ENCODE measurements at regions not wholly inside any gene's neighbourhood (a gene's known extent, or its start where the extent isn't known, plus 50 kb on each side); places are given as distances from the start of the nearest gene placed in this dataset.
"Not testable (repeated sequence)": the region's sequence is repeated elsewhere in the genome, so short reads cannot be mapped to it uniquely, and the experiment has no call there.

DNA sequence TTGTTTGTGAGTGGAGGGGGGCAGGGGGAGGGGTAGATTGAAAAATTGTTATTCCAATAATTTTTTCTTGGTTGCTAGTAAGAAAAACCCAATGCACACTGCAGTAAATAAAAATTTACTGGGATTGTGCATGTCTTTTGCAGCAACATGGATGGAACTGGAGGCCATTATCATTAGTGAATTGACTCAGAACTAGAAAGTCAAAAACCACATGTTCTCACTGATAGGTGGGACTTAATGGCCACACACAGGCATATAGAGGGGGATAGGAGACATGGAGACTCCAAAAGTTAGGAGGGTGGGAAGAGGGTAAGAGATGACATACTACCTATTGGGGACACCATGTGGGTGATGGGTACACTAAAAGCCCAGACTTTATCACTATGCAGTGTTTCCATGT, 67.2 kb downstream of the BUB3 start:
- H3K27ac Mint-ChIP-seq: no peak overlapping the region
- no peak overlapping the region for H3K4me3 Mint-ChIP-seq
- no peak for DNase-seq
- H3K4me1 Mint-ChIP-seq: no peaks in the 10 kb centered on the region
- peaks cover 2 to 13% of the 10 kb centered on the region in 2 donors for H3K9me3 Mint-ChIP-seq
- ATAC-seq: no peak
- H3K27me3 Mint-ChIP-seq: no peaks in the 10 kb centered on the region

DNA sequence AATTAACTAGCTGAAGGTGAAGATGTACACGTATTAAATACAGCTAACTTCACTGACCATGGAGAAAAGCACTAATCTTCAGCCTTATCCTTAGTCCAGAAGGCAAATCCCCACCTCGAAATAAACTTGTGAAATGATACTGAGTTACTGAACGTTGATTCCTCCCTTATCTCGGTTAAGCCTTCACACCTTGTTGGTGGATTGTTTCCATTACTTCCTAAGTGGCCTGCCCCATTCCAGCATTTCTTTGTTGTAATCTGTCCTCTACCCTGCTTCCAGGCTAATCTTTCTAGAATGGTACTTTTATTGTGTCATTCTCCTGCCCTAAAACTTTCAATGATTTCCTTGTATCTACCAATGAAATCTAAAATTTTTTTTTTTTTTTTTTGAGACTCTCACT, 68.6 kb downstream of the BUB3 start:
- no peak for ATAC-seq
- Mint-ChIP-seq H3K9me3 (peaks cover 0 to 5% of the 10 kb centered on the region in 2 donors), H3K4me1 (no peaks in the 10 kb centered on the region), H3K4me3 (no peak overlapping the region), H3K27ac (no peak overlapping the region), H3K27me3 (no peaks in the 10 kb centered on the region)
- DNase-seq: no peak

DNA sequence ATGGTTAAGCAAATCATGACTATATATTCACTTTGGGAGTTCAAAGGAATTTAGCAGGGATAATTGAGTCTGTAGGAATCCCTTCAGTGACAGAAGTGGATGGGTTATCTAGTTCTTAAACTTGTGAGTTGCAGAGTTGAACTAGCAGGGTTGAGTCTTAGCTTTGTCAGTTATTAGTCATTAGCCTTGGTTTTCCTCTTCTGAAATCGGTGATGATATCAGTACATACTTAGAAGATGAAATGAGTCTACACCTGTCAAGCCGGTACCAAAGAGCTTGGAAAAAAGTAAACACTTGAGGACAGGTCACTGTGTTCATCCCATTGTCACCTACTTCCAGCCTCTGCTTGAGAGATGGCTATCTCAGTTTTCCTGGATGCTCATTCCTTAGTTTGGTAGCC, 73.5 kb downstream of the BUB3 start:
- Mint-ChIP-seq H3K27me3 (no peaks in the 10 kb centered on the region), H3K4me3 (no peak overlapping the region), H3K9me3 (peaks cover 8 to 10% of the 10 kb centered on the region in 2 donors), H3K27ac (peak overlapping the region in 1 of 2 donors; percentile 33), H3K4me1 (no peaks in the 10 kb centered on the region)
- DNase-seq (no peak), ATAC-seq (no peak)

DNA sequence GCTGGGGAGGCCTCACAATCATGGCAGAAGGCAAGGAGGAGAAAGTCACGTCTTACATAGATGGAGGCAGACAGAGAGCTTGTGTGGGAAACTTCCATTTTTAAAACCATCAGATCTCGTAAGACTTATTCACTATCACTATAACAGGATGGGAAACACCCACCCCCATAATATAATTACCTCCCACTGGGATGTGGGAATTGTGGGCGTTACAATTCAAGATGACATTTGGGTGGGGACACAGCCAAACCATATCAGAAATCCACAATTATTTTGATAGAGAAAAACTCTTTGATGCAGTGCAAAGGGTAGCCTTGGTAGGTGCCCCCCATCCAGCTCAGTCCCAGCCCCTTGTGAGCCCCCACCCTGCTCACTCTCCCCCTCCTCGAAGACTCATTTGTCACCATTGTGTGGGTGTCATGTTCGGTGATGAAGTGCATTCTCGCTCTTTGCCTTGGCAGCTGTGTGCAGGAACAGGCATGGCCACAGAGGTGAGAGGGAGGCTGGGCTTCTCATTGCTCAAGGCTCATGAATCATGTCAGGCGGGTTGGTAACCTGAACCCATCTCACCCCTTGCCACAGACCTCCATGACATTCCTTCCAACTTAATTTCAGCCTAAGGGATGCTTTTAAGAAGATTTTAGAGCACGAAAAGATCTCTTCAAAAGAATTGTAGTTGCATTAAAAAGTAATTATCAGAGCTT, 75.9 kb downstream of the BUB3 start:
- no peak overlapping the region for H3K4me3 Mint-ChIP-seq
- no peak for ATAC-seq
- H3K9me3 Mint-ChIP-seq: peaks cover 17% of the 10 kb centered on the region in 2 donors
- no peaks in the 10 kb centered on the region for H3K27me3 Mint-ChIP-seq
- H3K4me1 Mint-ChIP-seq: no peaks in the 10 kb centered on the region
- no peak overlapping the region for H3K27ac Mint-ChIP-seq
- DNase-seq: no peak

DNA sequence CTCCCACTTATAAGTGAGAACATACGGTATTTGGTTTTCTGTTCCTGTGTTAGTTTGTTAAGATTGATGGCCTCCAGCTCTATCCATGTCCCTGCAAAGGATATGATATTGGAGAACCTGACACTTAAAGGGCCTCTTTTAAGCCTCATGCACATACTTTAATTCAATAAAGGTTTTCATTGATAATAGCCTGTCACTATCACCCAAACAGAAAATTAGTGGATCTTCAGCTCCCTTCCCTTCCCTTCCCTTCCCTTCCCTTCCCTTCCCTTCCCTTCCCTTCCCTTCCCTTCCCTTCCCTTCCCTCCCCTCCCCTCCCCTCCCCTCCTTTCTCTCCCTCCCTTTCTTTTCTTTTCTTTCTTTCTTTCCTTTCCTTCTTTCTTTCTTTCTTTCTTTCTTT, 78.7 kb downstream of the BUB3 start:
- not testable (repeated sequence) for H3K4me3 Mint-ChIP-seq, ATAC-seq, H3K27me3 Mint-ChIP-seq, H3K4me1 Mint-ChIP-seq, H3K27ac Mint-ChIP-seq, DNase-seq
- peaks cover 21 to 30% of the 10 kb centered on the region in 2 donors for H3K9me3 Mint-ChIP-seq

DNA sequence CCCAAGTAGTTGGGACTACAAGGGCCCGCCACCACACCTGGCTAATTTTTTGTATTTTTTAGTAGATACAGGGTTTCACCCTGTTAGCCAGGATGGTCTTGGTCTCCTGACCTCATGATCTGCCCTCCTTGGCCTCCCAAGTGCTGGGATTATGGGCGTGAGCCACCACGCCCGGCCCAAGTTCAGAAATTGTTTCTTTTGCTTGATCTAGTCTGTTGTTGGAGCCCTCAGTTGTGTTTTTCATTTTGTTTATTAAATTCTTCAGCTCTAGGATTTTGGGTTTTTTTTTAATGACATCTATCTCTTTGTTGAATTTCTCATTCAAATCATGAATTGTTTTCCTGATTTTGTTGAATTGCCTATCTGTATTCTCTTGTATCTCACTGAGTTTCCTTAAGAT, 80.8 kb downstream of the BUB3 start:
- DNase-seq: not testable (repeated sequence)

GRCh38 chr10:123236126-123236525, 81.9 kb downstream of the BUB3 start:
- no peak for DNase-seq
- H3K9me3 Mint-ChIP-seq: peaks cover 16 to 30% of the 10 kb centered on the region in 2 donors
- no peak for ATAC-seq
- H3K27ac Mint-ChIP-seq: no peak overlapping the region
- H3K4me3 Mint-ChIP-seq: no peak overlapping the region
- peaks cover 3% of the 10 kb centered on the region for H3K4me1 Mint-ChIP-seq
- H3K27me3 Mint-ChIP-seq: no peaks in the 10 kb centered on the region

More for the DNA sequence above, 80.8 kb downstream of the BUB3 start:
- not testable (repeated sequence) for H3K27ac Mint-ChIP-seq, H3K4me3 Mint-ChIP-seq, H3K27me3 Mint-ChIP-seq, ATAC-seq, H3K4me1 Mint-ChIP-seq
- H3K9me3 Mint-ChIP-seq: peaks cover 21 to 30% of the 10 kb centered on the region in 2 donors

DNA sequence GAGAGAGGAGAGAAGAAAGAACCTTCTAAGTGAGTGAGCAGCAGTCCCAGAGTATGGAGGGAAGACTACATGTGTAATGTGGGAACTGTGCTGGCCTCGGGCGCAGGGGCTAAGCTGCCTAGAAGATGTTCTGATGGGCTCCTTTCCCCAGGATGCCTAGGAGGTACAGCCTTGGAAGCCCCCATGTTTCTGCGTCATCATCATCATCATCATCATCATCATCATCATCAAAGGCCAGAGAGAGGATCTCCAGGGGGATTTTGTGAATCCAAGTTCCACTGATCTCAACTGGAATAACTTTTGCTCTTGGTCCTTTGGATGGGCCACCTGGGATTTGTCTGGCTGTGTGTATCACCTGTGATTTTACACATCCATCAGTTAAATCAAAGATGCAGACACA, 86.0 kb downstream of the BUB3 start:
- Mint-ChIP-seq H3K27ac (no peak overlapping the region), H3K9me3 (peaks cover 3 to 19% of the 10 kb centered on the region in 2 donors), H3K4me1 (peaks cover 24% of the 10 kb centered on the region), H3K27me3 (no peaks in the 10 kb centered on the region), H3K4me3 (no peak overlapping the region)
- DNase-seq (no peak), ATAC-seq (no peak)

DNA sequence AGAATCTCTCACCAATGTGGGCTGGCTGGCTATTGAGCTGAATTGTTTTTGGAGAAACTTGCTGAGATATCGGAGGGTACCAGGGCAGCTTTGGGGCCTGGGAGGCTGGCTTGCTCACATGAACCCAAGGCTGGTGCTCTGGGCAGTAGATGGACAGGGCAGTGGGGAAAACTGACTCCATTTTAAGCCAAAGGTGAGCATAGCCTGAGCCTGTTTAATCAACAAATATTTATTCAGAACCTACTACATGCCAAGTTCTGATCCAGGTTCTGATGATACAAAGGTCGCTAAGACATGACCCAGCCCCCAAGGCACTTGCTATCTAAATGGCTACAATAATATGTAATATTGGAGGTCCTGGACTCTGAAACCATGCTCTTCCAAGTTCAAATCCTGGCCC, 86.6 kb downstream of the BUB3 start:
- Mint-ChIP-seq H3K4me3 (no peak overlapping the region), H3K27ac (peak overlapping the region in 1 of 2 donors; percentile 17), H3K27me3 (no peaks in the 10 kb centered on the region), H3K9me3 (peaks cover 0 to 13% of the 10 kb centered on the region in 2 donors), H3K4me1 (peaks cover 24% of the 10 kb centered on the region)
- no peak for ATAC-seq
- no peak for DNase-seq

DNA sequence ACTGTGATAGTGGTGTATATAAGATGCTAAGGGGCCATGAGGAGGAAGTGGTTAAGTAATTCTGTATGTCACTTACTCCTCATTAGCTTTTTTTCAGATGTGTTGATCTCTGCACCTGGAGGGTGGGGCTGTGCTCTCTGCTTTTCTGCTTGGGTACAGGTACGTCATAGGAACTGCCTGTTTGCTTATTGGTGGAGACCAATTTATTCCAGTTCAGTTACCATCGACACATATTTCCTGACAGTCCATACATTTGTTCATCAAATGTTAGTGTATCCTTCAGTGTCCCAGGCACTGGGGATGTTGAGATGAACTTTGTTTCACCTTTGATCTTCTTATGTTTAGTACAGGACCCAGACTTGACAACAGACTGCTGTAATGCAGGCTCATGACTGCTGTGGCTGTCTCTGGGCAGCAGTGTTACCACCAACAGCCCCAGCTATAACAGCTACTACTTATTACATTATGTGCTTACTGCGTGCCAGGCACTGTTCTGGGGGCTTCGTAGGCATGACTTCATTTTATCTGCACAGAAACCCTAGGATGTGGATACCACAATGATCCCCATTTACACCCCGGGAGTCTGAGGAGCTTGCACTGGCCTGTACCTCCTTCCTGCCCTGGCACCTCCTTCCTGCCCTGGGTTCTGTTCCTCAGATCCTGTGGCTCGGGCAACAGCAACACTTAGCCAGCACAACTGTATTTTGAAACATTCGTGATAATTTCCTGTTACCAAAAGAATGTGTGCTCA, 87.4 kb downstream of the BUB3 start:
- peak; percentile 24 to 38 for DNase-seq
- Mint-ChIP-seq H3K4me3 (peak overlapping the region; percentile 44 to 64), H3K27me3 (no peaks in the 10 kb centered on the region)

GRCh38 chr10:123244747-123245146, 90.5 kb downstream of the BUB3 start:
- Mint-ChIP-seq H3K4me3 (no peak overlapping the region), H3K27me3 (no peaks in the 10 kb centered on the region), H3K27ac (no peak overlapping the region), H3K4me1 (peaks cover 24% of the 10 kb centered on the region), H3K9me3 (peaks cover 0 to 7% of the 10 kb centered on the region in 2 donors)
- DNase-seq (no peak), ATAC-seq (no peak)

More for the DNA sequence above, 87.4 kb downstream of the BUB3 start:
- Mint-ChIP-seq H3K9me3 (peaks cover 0 to 11% of the 10 kb centered on the region in 2 donors), H3K27ac (peak overlapping the region; percentile 95 to 96), H3K4me1 (peaks cover 24% of the 10 kb centered on the region)
- peak; percentile 86 for ATAC-seq

DNA sequence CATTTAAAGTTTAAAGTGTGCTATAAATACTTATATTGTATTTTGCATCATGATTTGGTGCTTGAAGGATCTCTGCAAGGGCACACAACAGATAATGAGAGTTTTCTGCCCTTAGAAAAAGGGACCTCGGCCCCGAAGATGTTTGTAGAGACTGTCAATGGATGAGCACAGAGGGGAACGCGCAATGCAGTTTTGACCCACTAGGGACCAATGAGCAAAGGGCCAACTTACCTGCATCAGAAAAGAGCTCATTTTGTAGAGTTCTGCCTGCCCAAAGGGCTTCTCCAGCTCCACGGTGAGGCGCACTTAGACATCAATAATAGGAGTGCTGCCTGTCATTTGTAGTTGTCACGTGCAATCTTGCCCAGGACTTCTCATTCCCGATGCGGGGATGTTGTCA, 91.1 kb downstream of the BUB3 start:
- Mint-ChIP-seq H3K27ac (no peak overlapping the region), H3K9me3 (peaks cover 0 to 7% of the 10 kb centered on the region in 2 donors), H3K4me3 (no peak overlapping the region), H3K4me1 (peaks cover 24% of the 10 kb centered on the region), H3K27me3 (no peaks in the 10 kb centered on the region)
- DNase-seq (no peak), ATAC-seq (no peak)

DNA sequence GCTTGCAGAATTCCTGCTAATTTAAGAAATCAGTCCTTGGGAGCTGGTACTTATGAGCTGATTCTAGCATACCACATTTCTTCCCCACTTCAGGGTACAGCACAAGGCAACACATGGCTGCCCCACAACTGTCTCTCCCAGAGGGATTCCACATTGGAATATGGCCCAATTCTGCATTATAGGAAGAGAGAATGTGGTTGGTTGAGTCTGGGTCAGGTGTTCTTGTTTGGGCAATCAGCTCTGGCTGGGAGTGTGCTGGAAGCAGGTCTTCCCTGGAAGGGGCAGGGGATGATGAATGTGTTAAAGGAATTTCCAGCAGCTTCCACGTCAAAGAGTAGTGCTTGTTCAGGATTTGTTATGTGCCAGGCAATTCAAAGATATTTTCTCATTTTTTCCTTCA, 95.7 kb downstream of the BUB3 start:
- Mint-ChIP-seq H3K4me1 (no peaks in the 10 kb centered on the region), H3K27ac (no peak overlapping the region), H3K4me3 (no peak overlapping the region), H3K27me3 (no peaks in the 10 kb centered on the region), H3K9me3 (no peaks in the 10 kb centered on the region)
- DNase-seq: no peak
- ATAC-seq: no peak

DNA sequence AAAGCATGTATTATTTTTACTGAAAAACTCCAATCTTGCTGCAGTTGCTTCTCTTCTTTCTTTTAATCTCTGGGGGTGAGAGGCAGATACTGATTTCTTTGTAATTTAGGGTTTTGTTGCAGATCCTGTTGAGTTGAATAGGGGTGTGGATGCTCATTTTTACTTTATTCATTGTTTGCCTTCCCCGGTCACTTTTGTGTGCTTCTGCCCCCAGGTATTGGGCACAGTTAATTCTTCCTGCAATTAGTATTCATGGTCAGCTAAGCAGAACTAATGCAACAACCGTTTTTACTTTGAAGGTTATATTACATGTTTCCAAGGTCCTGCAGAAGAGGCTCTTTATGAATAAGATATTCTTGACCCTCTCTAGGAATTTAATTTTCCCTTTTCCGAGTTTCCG, 96.4 kb downstream of the BUB3 start:
- Mint-ChIP-seq H3K4me3 (no peak overlapping the region), H3K4me1 (no peaks in the 10 kb centered on the region), H3K27ac (no peak overlapping the region), H3K9me3 (no peaks in the 10 kb centered on the region), H3K27me3 (no peaks in the 10 kb centered on the region)
- no peak for ATAC-seq
- DNase-seq: no peak

DNA sequence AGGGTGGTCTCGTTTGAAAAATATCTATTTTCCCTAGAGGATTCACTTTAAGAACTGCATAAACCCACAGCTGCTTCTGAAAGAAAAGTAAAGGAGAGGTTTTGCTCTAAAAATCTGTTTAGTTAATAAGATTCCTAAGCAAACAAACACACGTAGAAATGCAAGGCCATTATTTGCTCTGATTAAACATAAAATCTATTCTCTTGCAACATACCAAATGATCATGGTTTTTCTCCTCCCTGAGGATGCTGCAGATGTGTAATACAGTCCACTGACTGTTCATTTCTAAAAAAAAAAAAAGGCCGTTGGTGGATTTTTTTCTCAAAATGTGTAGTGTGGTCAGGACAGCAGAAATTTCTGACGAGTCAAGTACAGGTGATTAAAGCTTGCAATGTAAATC, 98.6 kb downstream of the BUB3 start:
- Mint-ChIP-seq H3K4me1 (no peaks in the 10 kb centered on the region), H3K27me3 (no peaks in the 10 kb centered on the region), H3K27ac (no peak overlapping the region), H3K9me3 (no peaks in the 10 kb centered on the region), H3K4me3 (no peak overlapping the region)
- ATAC-seq: no peak
- no peak for DNase-seq

GRCh38 chr10:123254343-123254742, 100.1 kb downstream of the BUB3 start:
- not testable (repeated sequence) for H3K9me3 Mint-ChIP-seq, H3K4me1 Mint-ChIP-seq, DNase-seq, H3K4me3 Mint-ChIP-seq, H3K27ac Mint-ChIP-seq, H3K27me3 Mint-ChIP-seq
- peak; percentile 49 for ATAC-seq
